ENCODE measurements at regions not wholly inside any gene's neighbourhood (a gene's known extent, or its start where the extent isn't known, plus 50 kb on each side); places are given as distances from the start of the nearest gene placed in this dataset.
A peak's percentile ranks its signal among the peaks of the same experiment; 100 is the strongest.
"Not testable (repeated sequence)": the region's sequence is repeated elsewhere in the genome, so short reads cannot be mapped to it uniquely, and the experiment has no call there.

GRCh38 chr17:64730023-64730422 lies 67.9 kb upstream of the SMURF2 start:
- DNase-seq; H3K9me2 ChIP-seq; H3K9me3 ChIP-seq; H4K20me1 ChIP-seq (ENCODE audit: insufficient read depth); H3K79me2 ChIP-seq (ENCODE audit: insufficient read depth); CTCF ChIA-PET; H3K4me3 ChIP-seq (ENCODE audit: low read depth in 2 of 2, low read length in 1 of 2); H3K27me3 ChIP-seq (ENCODE audit: insufficient read depth); H3K9ac ChIP-seq; H3K36me3 ChIP-seq (replicated peaks in 1 of 2; ENCODE audit: control insufficient read depth in 1 of 2, insufficient read depth in 2 of 2, low read length in 1 of 2); H2AFZ ChIP-seq (ENCODE audit: low read depth); POLR2A ChIA-PET: not testable (repeated sequence)
- Histone ChIP-seq H3K4me1 (ENCODE audit: control insufficient read depth in 1 of 2, insufficient read depth in 2 of 2, low read depth in 1 of 2, low read length in 1 of 2) (peaks cover 11 to 18% of the 10 kb centered on the region in 2 experiments; a peak in 2 of 4 replicates), H3K27ac (ENCODE audit: low read depth in 2 of 2, low read length in 1 of 2) (peak overlapping the region in 1 of 2 experiments; percentile 52; a peak in 2 of 4 replicates), H3F3A (replicated peaks; ENCODE audit: insufficient read depth) (peaks cover 40% of the 10 kb centered on the region), H3K4me2 (peak overlapping the region; percentile 17; the same call in 1 of the 2 replicates)
- WGBS (ENCODE audit: low lambda C conversion rate), result 48% methylated on average over 6 of the region's 6 CpGs
- peak; percentile 74 for TF ChIP-seq PBX3 (IDR thresholded peaks at IDR 0.05)
- peak; percentile 80 for TF ChIP-seq JUND (IDR thresholded peaks at IDR 0.05)
- TF ChIP-seq FOSL2 (IDR thresholded peaks at IDR 0.05; ENCODE audit: borderline replicate concordance, low read depth), result peak; percentile 74
- TF ChIP-seq TCF12 (IDR thresholded peaks at IDR 0.05), result peak; percentile 69

- H3F3A ChIP-seq (replicated peaks; ENCODE audit: insufficient read depth), result peaks cover 46% of the 10 kb centered on the region
- H3K9me3 ChIP-seq, result no peaks in the 10 kb centered on the region
- no peak overlapping the region for H2AFZ ChIP-seq (ENCODE audit: low read depth)
- H3K79me2 ChIP-seq (ENCODE audit: insufficient read depth), result no peaks in the 10 kb centered on the region
- H3K27me3 ChIP-seq (ENCODE audit: insufficient read depth), result no peaks in the 10 kb centered on the region
- no peaks in the 10 kb centered on the region for H3K9me2 ChIP-seq
- ChIA-PET POLR2A (no interaction called here), CTCF (interaction anchor here (0.6 kb wide), 1 partner anchor 19 kb away, joined by 3 read pairs; no protein-coding TSS in a partner anchor)
- H3K4me1 ChIP-seq (ENCODE audit: control insufficient read depth in 1 of 2, insufficient read depth in 2 of 2, low read depth in 1 of 2, low read length in 1 of 2), result peaks cover 12 to 23% of the 10 kb centered on the region in 2 experiments; a peak in 2 of 4 replicates
- no peaks in the 10 kb centered on the region for H4K20me1 ChIP-seq (ENCODE audit: insufficient read depth)
- DNase-seq, result no peak
- no peak overlapping the region for H3K9ac ChIP-seq
- no peak overlapping the region for H3K4me3 ChIP-seq (ENCODE audit: low read depth in 2 of 2, low read length in 1 of 2)
- no peaks in the 10 kb centered on the region for H3K36me3 ChIP-seq (replicated peaks in 1 of 2; ENCODE audit: control insufficient read depth in 1 of 2, insufficient read depth in 2 of 2, low read length in 1 of 2)
- WGBS (ENCODE audit: low lambda C conversion rate), result 92% methylated on average over 7 of the region's 7 CpGs
- peak overlapping the region in 1 of 2 experiments; percentile 52; a peak in 2 of 4 replicates for H3K27ac ChIP-seq (ENCODE audit: low read depth in 2 of 2, low read length in 1 of 2)
- H3K4me2 ChIP-seq, result 0 out of 2 replicates have a peak overlapping the region, but pooled peaks have one; percentile 17
- no peak for TF ChIP-seq YY1 (IDR thresholded peaks at IDR 0.05; ENCODE audit: low read depth)
- TF ChIP-seq EZH2phosphoT487 (IDR thresholded peaks at IDR 0.05; ENCODE audit: borderline replicate concordance, low read depth), result no peak
- TF ChIP-seq PBX3 (IDR thresholded peaks at IDR 0.05), result no peak
- no peak for TF ChIP-seq FOSL2 (IDR thresholded peaks at IDR 0.05; ENCODE audit: borderline replicate concordance, low read depth)
- no peak for TF ChIP-seq MEF2A (IDR thresholded peaks at IDR 0.05; ENCODE audit: borderline replicate concordance, low read depth)
- no peak for TF ChIP-seq ELF1 (IDR thresholded peaks at IDR 0.05)
- TF ChIP-seq TAF1 (IDR thresholded peaks at IDR 0.05; ENCODE audit: borderline replicate concordance, low read depth, low read length), result no peak
- no peak for TF ChIP-seq CTCF (IDR thresholded peaks at IDR 0.05)
- no peak for TF ChIP-seq NRF1 (IDR thresholded peaks at IDR 0.05; ENCODE audit: low read depth, low read length)
- no peak for TF ChIP-seq FOXJ3 (CRISPR knock-in tag; IDR thresholded peaks at IDR 0.05)
Observed at GRCh38 chr17:64729201-64729600, 67.1 kb upstream of the SMURF2 start.

Data from SK-N-SH (cell line).